ENCODE measurements at regions not wholly inside any gene's neighbourhood (a gene's known extent, or its start where the extent isn't known, plus 50 kb on each side); places are given as distances from the start of the nearest gene placed in this dataset.

DNA sequence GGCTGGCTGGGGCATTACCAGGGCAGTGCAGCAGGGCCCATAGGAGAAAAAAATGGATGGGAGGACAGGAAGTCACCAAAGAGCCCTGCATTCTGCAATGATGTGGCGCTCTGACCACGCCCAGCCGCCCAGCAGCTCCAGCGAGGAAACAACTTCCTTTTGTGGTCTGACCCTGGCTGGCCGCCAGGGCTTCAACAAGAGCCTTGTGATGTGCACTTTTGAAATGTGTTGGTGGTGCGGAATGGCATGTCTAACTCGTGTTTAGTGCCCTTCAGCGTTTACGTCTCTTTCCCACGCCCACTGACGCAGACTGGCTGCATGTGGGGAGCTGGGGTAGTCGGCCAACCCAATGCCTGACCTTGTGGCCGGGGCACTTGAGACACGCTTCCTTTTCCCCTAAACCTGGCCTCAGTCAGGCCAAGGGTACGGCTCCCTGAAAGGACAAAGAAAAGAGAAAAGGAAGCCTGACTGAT, 81.9 kb upstream of the CTNNB1 start:
- Histone ChIP-seq H3K36me3 (ENCODE audit: control insufficient read depth, insufficient read depth, low read length) (no peaks in the 10 kb centered on the region), H3K27ac (ENCODE audit: low read length) (no peak overlapping the region), H3K9me3 (ENCODE audit: control insufficient read depth, insufficient read depth, low read depth, low read length) (no peaks in the 10 kb centered on the region), H3K4me1 (ENCODE audit: control insufficient read depth, insufficient read depth, low read length) (no peaks in the 10 kb centered on the region), H3K27me3 (ENCODE audit: control insufficient read depth, insufficient read depth, low read length) (no peaks in the 10 kb centered on the region), H3K4me3 (ENCODE audit: low read depth in 2 of 2, low read length in 2 of 2) (no peak overlapping the region)
- DNase-seq (ENCODE audit: low read depth, low spot score) (no peak), ATAC-seq (no peak)
- no TSS peak for BruUV-seq (replicated peaks)
- TF ChIP-seq, protein P1, sequence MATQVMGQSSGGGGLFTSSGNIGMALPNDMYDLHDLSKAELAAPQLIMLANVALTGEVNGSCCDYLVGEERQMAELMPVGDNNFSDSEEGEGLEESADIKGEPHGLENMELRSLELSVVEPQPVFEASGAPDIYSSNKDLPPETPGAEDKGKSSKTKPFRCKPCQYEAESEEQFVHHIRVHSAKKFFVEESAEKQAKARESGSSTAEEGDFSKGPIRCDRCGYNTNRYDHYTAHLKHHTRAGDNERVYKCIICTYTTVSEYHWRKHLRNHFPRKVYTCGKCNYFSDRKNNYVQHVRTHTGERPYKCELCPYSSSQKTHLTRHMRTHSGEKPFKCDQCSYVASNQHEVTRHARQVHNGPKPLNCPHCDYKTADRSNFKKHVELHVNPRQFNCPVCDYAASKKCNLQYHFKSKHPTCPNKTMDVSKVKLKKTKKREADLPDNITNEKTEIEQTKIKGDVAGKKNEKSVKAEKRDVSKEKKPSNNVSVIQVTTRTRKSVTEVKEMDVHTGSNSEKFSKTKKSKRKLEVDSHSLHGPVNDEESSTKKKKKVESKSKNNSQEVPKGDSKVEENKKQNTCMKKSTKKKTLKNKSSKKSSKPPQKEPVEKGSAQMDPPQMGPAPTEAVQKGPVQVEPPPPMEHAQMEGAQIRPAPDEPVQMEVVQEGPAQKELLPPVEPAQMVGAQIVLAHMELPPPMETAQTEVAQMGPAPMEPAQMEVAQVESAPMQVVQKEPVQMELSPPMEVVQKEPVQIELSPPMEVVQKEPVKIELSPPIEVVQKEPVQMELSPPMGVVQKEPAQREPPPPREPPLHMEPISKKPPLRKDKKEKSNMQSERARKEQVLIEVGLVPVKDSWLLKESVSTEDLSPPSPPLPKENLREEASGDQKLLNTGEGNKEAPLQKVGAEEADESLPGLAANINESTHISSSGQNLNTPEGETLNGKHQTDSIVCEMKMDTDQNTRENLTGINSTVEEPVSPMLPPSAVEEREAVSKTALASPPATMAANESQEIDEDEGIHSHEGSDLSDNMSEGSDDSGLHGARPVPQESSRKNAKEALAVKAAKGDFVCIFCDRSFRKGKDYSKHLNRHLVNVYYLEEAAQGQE (IDR thresholded peaks at IDR 0.05; ENCODE audit: insufficient read depth in 1 of 2, low read depth in 2 of 2, low read length in 1 of 2), result no peak
- TF ChIP-seq, protein P2, sequence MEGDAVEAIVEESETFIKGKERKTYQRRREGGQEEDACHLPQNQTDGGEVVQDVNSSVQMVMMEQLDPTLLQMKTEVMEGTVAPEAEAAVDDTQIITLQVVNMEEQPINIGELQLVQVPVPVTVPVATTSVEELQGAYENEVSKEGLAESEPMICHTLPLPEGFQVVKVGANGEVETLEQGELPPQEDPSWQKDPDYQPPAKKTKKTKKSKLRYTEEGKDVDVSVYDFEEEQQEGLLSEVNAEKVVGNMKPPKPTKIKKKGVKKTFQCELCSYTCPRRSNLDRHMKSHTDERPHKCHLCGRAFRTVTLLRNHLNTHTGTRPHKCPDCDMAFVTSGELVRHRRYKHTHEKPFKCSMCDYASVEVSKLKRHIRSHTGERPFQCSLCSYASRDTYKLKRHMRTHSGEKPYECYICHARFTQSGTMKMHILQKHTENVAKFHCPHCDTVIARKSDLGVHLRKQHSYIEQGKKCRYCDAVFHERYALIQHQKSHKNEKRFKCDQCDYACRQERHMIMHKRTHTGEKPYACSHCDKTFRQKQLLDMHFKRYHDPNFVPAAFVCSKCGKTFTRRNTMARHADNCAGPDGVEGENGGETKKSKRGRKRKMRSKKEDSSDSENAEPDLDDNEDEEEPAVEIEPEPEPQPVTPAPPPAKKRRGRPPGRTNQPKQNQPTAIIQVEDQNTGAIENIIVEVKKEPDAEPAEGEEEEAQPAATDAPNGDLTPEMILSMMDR (IDR thresholded peaks at IDR 0.05), result no peak
- TF ChIP-seq TCF7L2 (IDR thresholded peaks at IDR 0.05; ENCODE audit: low read depth, low read length) (no peak), SIN3A (IDR thresholded peaks at IDR 0.05; ENCODE audit: borderline replicate concordance, insufficient read depth, low read depth, low read length) (no peak), POLR2AphosphoS5 (IDR thresholded peaks at IDR 0.05; ENCODE audit: low read depth, low read length) (no peak)
- CTCF ChIA-PET, result no interaction called here
- in situ Hi-C loops (cut with HindIII; ENCODE audit: low pct_unique_long_range_greater_than_20kb, low sequenced_read_pairs) (no loop called here), intact Hi-C loops (cut with micrococcal nuclease; ENCODE audit: unreplicated experiment) (no loop called here)
- POLR2A ChIA-PET, result no interaction called here

DNA sequence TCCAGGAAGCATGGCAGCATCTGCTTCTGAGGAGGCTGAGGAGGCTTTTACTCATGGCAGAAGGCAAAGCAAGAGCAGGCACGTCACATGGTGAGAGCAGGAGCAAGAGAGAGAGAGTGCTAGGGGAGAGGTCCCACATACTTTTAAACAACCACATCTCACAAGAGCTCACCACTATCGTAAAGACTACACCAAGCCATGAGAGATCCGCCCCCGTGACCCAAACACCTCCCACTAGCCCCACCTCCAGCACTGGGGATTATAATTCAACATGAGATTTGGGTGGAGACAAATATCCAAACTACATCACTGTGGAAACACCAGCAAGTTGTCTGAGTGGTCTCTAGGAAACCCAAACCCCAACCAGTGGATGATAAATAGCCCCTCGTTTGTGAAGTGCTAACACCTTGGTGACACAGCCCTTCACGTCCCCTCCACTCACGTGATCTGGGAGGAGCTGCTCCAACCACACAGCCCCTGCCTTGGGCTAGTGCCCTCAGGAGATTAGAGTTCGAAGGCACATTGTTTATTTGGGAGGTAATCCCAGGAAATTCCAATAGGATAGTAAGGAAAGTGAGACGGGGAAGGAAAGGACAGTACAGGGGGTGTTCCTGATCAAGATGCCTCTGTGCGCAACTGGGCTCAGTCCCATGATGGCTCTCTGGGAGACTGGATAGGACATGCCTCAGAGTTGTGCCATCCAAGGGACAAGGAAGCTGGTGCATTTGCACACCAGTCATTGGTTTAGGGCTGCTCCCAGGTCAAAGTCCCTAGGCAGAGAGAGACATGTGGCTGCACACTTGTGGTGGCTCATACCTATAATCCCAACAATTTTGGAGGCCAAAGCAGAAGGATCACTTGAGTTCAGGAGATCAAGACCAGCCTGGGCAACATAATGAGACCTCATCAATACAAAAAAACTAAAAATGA, 80.6 kb upstream of the CTNNB1 start:
- DNase-seq (ENCODE audit: low read depth, low spot score) (no peak), ATAC-seq (no peak)
- Histone ChIP-seq H3K4me3 (ENCODE audit: low read depth in 2 of 2, low read length in 2 of 2) (no peak overlapping the region), H3K27me3 (ENCODE audit: control insufficient read depth, insufficient read depth, low read length) (no peaks in the 10 kb centered on the region), H3K36me3 (ENCODE audit: control insufficient read depth, insufficient read depth, low read length) (no peaks in the 10 kb centered on the region), H3K27ac (ENCODE audit: low read length) (no peak overlapping the region), H3K4me1 (ENCODE audit: control insufficient read depth, insufficient read depth, low read length) (no peaks in the 10 kb centered on the region), H3K9me3 (ENCODE audit: control insufficient read depth, insufficient read depth, low read depth, low read length) (no peaks in the 10 kb centered on the region)
- no TSS peak for BruUV-seq (replicated peaks)
- CTCF ChIA-PET, result no interaction called here
- POLR2A ChIA-PET, result no interaction called here
- TF ChIP-seq SIN3A (IDR thresholded peaks at IDR 0.05; ENCODE audit: borderline replicate concordance, insufficient read depth, low read depth, low read length) (no peak), TCF7L2 (IDR thresholded peaks at IDR 0.05; ENCODE audit: low read depth, low read length) (no peak), POLR2AphosphoS5 (IDR thresholded peaks at IDR 0.05; ENCODE audit: low read depth, low read length) (no peak)
- TF ChIP-seq, protein P1 (IDR thresholded peaks at IDR 0.05; ENCODE audit: insufficient read depth in 1 of 2, low read depth in 2 of 2, low read length in 1 of 2), result no peak
- TF ChIP-seq, protein P2 (IDR thresholded peaks at IDR 0.05), result no peak
- intact Hi-C loops (cut with micrococcal nuclease; ENCODE audit: unreplicated experiment), result no loop called here
- in situ Hi-C loops (cut with HindIII; ENCODE audit: low pct_unique_long_range_greater_than_20kb, low sequenced_read_pairs), result no loop called here
